WTC11 (cell line): ENCODE measurements at regions not wholly inside any gene's neighbourhood (a gene's known extent, or its start where the extent isn't known, plus 50 kb on each side); places are given as distances from the start of the nearest gene placed in this dataset.

ENCODE experiments used
- ATAC-seq: fragments of 200-7000 bp; cut with Tn5 transposase; 2 replicates; pipeline ENCODE4 v1.10.0; 2021; ENCODE audit warnings: mild to moderate bottlenecking, moderate library complexity
- CTCF ChIA-PET: fragments of 300-600 bp; sonication (Branson Sonifier 250); formaldehyde crosslinking; loops from one replicate; lab custom pipeline; 2021; ENCODE audit warnings: antibody characterized with exemption; lab: Charles Lee
- POLR2A ChIA-PET: fragments of 350-600 bp; sonication (Branson Sonifier 250); formaldehyde crosslinking; loops from one replicate; lab custom pipeline; 2021; ENCODE audit warnings: antibody characterized with exemption; lab: Charles Lee
- DNase-seq: peaks from one replicate; pipeline ENCODE4 v3.0.0; 2021; ENCODE audit warnings: low spot score
- H3K27ac Mint-ChIP-seq: 2 replicates; pipeline ENCODE4 v1.8.0; 2021; ENCODE audit warnings: mixed read lengths
- H3K27me3 Mint-ChIP-seq: 2 replicates; pipeline ENCODE4 v1.8.0; 2021; ENCODE audit warnings: low read depth, mild to moderate bottlenecking, moderate library complexity, mixed read lengths
- H3K36me3 Mint-ChIP-seq: 2 replicates; pipeline ENCODE4 v1.8.0; 2021; ENCODE audit warnings: mixed read lengths
- H3K4me1 Mint-ChIP-seq: 2 replicates; pipeline ENCODE4 v1.8.0; 2022; ENCODE audit warnings: mixed read lengths
- H3K4me3 Mint-ChIP-seq: 2 replicates; pipeline ENCODE4 v1.8.0; 2021; ENCODE audit warnings: mild to moderate bottlenecking, moderate library complexity, mixed read lengths
- H3K9me3 Mint-ChIP-seq: 2 replicates; pipeline ENCODE4 v1.8.0; 2021; ENCODE audit warnings: mixed read lengths
- ATF1 ChIP-seq: sonication (generic); formaldehyde crosslinking; IDR thresholded peaks from 2 replicates; pipeline ENCODE4 v1.8.1; 2023; ENCODE audit warnings: mild to moderate bottlenecking, moderate library complexity, missing genetic modification reagents
- ATF2 ChIP-seq: sonication (generic); formaldehyde crosslinking; IDR thresholded peaks from 2 replicates; pipeline ENCODE4 v1.8.1; 2022; ENCODE audit warnings: low read depth, missing genetic modification reagents, borderline replicate concordance
- EMX1 ChIP-seq: fragments of 250-450 bp; sonication (Bioruptor Pico); IDR thresholded peaks from 2 replicates; pipeline ENCODE4 v1.8.0; 2021; ENCODE audit warnings: mild to moderate bottlenecking
- FOXJ3 ChIP-seq: sonication (generic); formaldehyde crosslinking; IDR thresholded peaks from 2 replicates; pipeline ENCODE4 v1.9.0; 2021; ENCODE audit warnings: missing genetic modification reagents, mild to moderate bottlenecking, borderline replicate concordance
- FOXP1 ChIP-seq: sonication (generic); formaldehyde crosslinking; IDR thresholded peaks from 2 replicates; pipeline ENCODE4 v1.8.0; 2022; ENCODE audit warnings: missing genetic modification reagents, mild to moderate bottlenecking, moderate library complexity, borderline replicate concordance
- GRHL2 ChIP-seq: fragments of 250-450 bp; sonication (Bioruptor Pico); IDR thresholded peaks from 2 replicates; pipeline ENCODE4 v1.8.0; 2022; ENCODE audit warnings: mild to moderate bottlenecking, moderate library complexity; ENCODE audit not compliant: insufficient replicate concordance, severe bottlenecking
- GTF2I ChIP-seq: fragments of 250-450 bp; sonication (Bioruptor Pico); conservative IDR thresholded peaks from 2 replicates; pipeline ENCODE4 v1.4.0; 2021; ENCODE audit warnings: mild to moderate bottlenecking
- HMGXB4 ChIP-seq: sonication (generic); formaldehyde crosslinking; IDR thresholded peaks from 2 replicates; pipeline ENCODE4 v1.8.1; 2023; ENCODE audit warnings: mild to moderate bottlenecking, moderate library complexity, missing genetic modification reagents
- MLX ChIP-seq: sonication (generic); formaldehyde crosslinking; IDR thresholded peaks from 2 replicates; pipeline ENCODE4 v1.8.1; 2023; ENCODE audit warnings: mild to moderate bottlenecking, missing genetic modification reagents, moderate library complexity
- NFYB ChIP-seq: sonication (generic); formaldehyde crosslinking; conservative IDR thresholded peaks from 2 replicates; pipeline ENCODE4 v1.8.0; 2022; ENCODE audit warnings: low read depth, missing genetic modification reagents
- TEAD1 ChIP-seq: sonication (generic); formaldehyde crosslinking; IDR thresholded peaks from 2 replicates; pipeline ENCODE4 v1.8.0; 2022; ENCODE audit warnings: mild to moderate bottlenecking, missing genetic modification reagents
- ZNF121 ChIP-seq: sonication (generic); formaldehyde crosslinking; IDR thresholded peaks from 2 replicates; pipeline ENCODE4 v1.8.0; 2023; ENCODE audit warnings: missing genetic modification reagents
- ZNF219 ChIP-seq: sonication (generic); formaldehyde crosslinking; IDR thresholded peaks from 2 replicates; pipeline ENCODE4 v1.8.0; 2023; ENCODE audit warnings: missing genetic modification reagents, mild to moderate bottlenecking, borderline replicate concordance
- ZNF317 ChIP-seq: sonication (generic); formaldehyde crosslinking; IDR thresholded peaks from 2 replicates; pipeline ENCODE4 v1.8.1; 2023; ENCODE audit warnings: low read depth, mild to moderate bottlenecking, moderate library complexity, missing genetic modification reagents, borderline replicate concordance
- ZNF671 ChIP-seq: fragments of 250-450 bp; sonication (Bioruptor Pico); IDR thresholded peaks from 2 replicates; pipeline ENCODE4 v1.8.0; 2021; ENCODE audit warnings: mild to moderate bottlenecking
- ZSCAN18 ChIP-seq: fragments of 250-450 bp; sonication (Bioruptor Pico); IDR thresholded peaks from 2 replicates; pipeline ENCODE4 v2.1.2; 2022; ENCODE audit warnings: mild to moderate bottlenecking, moderate library complexity
- TF ChIP-seq, protein P1 (sequence below): sonication (generic); formaldehyde crosslinking; IDR thresholded peaks from 2 replicates; pipeline ENCODE4 v1.8.0; 2022; ENCODE audit warnings: mild to moderate bottlenecking, missing genetic modification reagents

- no peak overlapping the region for H3K4me3 Mint-ChIP-seq
- no peak overlapping the region for H3K27ac Mint-ChIP-seq
- DNase-seq = no peak
- peaks cover 11% of the 10 kb centered on the region; the same call in 1 of the 2 replicates for H3K36me3 Mint-ChIP-seq
- ChIA-PET POLR2A (no interaction called here), CTCF (interaction anchor here (0.9 to 1.8 kb wide), 3 partner anchors 88 to 204 kb away, joined by 4 to 6 read pairs (median 4); no protein-coding TSS in a partner anchor)
- peaks cover 11% of the 10 kb centered on the region for H3K4me1 Mint-ChIP-seq
- H3K9me3 Mint-ChIP-seq = peaks cover 36% of the 10 kb centered on the region
- H3K27me3 Mint-ChIP-seq = peaks cover 5% of the 10 kb centered on the region; the same call in 1 of the 2 replicates
- TF ChIP-seq TEAD1 (CRISPR knock-in tag) (no peak), ZNF671 (CRISPR knock-in tag) (no peak), MLX (CRISPR knock-in tag) (no peak), FOXJ3 (CRISPR knock-in tag) (no peak)
- ATAC-seq = no peak
These were observed 346.9 kb upstream of the SFSWAP start for GRCh38 chr12:131363841-131364495.

GRCh38 chr12:131364903-131365820, 345.7 kb upstream of the SFSWAP start:
- peaks cover 11% of the 10 kb centered on the region for H3K4me1 Mint-ChIP-seq
- no peak overlapping the region for H3K27ac Mint-ChIP-seq

DNA sequence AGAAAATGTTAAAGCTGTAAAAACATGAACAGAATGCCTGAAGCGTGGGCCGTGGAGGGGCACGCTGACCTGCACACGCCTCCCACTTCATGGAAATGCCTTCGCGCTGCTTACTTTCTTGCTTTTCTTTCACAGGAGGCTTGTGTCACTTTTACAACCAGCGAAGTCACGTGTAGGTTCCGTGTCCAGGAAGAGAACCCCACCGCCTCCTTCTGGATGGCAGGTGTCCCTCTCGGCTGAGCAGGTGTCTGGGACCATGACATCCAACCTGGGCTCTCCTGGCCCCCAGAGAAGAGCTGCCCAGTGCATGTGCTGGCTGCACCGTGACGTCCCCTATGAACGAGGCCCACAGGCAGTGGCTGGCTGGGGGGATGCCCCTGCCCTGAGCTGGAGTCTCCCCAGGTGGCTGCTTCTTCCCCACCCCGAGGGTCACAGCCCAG, 345.0 kb upstream of the SFSWAP start:
- Mint-ChIP-seq H3K9me3 (peaks cover 25% of the 10 kb centered on the region), H3K36me3 (peaks cover 11% of the 10 kb centered on the region; the same call in 1 of the 2 replicates), H3K4me1 (peaks cover 11% of the 10 kb centered on the region), H3K27me3 (peaks cover 5% of the 10 kb centered on the region; the same call in 1 of the 2 replicates), H3K27ac (no peak overlapping the region), H3K4me3 (no peak overlapping the region)
- DNase-seq (no peak), ATAC-seq (no peak)
- CTCF ChIA-PET = no interaction called here
- POLR2A ChIA-PET = no interaction called here
- TF ChIP-seq ZNF219 (CRISPR knock-in tag) (no peak), ZNF317 (CRISPR knock-in tag) (no peak), EMX1 (CRISPR knock-in tag) (no peak), ZNF121 (no peak), HMGXB4 (CRISPR knock-in tag) (no peak), FOXP1 (CRISPR knock-in tag) (no peak), NFYB (no peak), ATF1 (CRISPR knock-in tag) (no peak), GRHL2 (CRISPR knock-in tag) (no peak), ZSCAN18 (CRISPR knock-in tag) (no peak), ATF2 (no peak), GTF2I (CRISPR knock-in tag) (no peak)
- TF ChIP-seq, protein P1, sequence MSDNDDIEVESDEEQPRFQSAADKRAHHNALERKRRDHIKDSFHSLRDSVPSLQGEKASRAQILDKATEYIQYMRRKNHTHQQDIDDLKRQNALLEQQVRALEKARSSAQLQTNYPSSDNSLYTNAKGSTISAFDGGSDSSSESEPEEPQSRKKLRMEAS (CRISPR knock-in tag) = no peak

More at GRCh38 chr12:131364903-131365820, 345.7 kb upstream of the SFSWAP start:
- Mint-ChIP-seq H3K4me3 (no peak overlapping the region), H3K9me3 (peaks cover 26% of the 10 kb centered on the region), H3K36me3 (peaks cover 11% of the 10 kb centered on the region; the same call in 1 of the 2 replicates), H3K27me3 (peaks cover 5% of the 10 kb centered on the region; the same call in 1 of the 2 replicates)
- POLR2A ChIA-PET = no interaction called here
- CTCF ChIA-PET = no interaction called here
- no peak for ATAC-seq
- no peak for TF ChIP-seq ZNF317 (CRISPR knock-in tag)
- DNase-seq = no peak
